Astrocyte of the spinal cord (primary cell): ENCODE measurements at regions not wholly inside any gene's neighbourhood (a gene's known extent, or its start where the extent isn't known, plus 50 kb on each side); places are given as distances from the start of the nearest gene placed in this dataset.
"Not testable (repeated sequence)": the region's sequence is repeated elsewhere in the genome, so short reads cannot be mapped to it uniquely, and the experiment has no call there.

Source experiments
- DNase-seq: peaks from one replicate; pipeline ENCODE4 v3.0.0; 2011; ENCODE audit warnings: low read depth, low spot score
- H3K4me3 ChIP-seq: 2 replicates; pipeline ENCODE4 v1.5.1; 2011; ENCODE audit warnings: low read depth, mild to moderate bottlenecking, low read length, moderate library complexity
- in situ Hi-C: cut with HindIII; loops from 2 replicates; pipeline ENCODE4 v1.10.0; 2017; ENCODE audit warnings: low sequenced_read_pairs
- TF ChIP-seq, protein P1 (sequence below): IDR thresholded peaks from 2 replicates; pipeline ENCODE4 v1.5.1; 2012; ENCODE audit warnings: low read depth, mild to moderate bottlenecking, low read length, inconsistent platforms

DNA sequence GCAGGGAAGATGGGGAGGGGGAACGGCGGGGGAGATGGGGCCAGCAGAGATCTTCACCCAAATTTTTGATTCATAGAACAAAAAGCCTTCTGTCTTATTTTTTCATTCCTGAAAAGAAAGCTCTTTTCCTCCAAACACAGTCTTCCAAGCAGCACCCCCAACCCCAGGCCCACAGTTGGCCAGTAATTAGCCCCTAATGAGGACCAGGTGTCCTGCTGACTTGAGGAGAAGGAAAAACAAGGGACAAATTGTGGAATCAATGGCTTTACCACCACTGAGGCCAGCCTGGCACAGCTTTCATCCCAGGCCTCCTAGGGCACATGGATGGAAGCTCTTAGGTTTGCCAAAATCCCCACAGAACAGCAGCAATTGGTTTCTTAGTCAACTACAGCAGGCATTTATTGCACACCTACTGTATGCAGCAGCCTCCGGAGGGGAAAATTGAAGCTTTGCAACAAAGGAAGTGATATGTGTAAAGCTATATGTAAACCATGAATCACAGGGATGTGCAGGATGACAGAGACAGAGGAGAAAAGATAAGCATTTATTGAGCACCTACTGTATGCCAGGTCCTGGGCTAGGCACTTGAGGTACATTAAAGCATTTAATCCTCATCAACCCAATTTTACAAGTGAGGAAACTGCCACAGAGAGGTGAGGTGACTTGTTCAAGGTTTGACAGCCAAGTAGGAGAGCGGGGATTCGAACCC lies 199.5 kb downstream of the TBC1D2B start:
- TF ChIP-seq, protein P1, sequence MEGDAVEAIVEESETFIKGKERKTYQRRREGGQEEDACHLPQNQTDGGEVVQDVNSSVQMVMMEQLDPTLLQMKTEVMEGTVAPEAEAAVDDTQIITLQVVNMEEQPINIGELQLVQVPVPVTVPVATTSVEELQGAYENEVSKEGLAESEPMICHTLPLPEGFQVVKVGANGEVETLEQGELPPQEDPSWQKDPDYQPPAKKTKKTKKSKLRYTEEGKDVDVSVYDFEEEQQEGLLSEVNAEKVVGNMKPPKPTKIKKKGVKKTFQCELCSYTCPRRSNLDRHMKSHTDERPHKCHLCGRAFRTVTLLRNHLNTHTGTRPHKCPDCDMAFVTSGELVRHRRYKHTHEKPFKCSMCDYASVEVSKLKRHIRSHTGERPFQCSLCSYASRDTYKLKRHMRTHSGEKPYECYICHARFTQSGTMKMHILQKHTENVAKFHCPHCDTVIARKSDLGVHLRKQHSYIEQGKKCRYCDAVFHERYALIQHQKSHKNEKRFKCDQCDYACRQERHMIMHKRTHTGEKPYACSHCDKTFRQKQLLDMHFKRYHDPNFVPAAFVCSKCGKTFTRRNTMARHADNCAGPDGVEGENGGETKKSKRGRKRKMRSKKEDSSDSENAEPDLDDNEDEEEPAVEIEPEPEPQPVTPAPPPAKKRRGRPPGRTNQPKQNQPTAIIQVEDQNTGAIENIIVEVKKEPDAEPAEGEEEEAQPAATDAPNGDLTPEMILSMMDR: no peak
- in situ Hi-C loops: no loop called here
- no peak for DNase-seq
- no peak overlapping the region for H3K4me3 ChIP-seq

DNA sequence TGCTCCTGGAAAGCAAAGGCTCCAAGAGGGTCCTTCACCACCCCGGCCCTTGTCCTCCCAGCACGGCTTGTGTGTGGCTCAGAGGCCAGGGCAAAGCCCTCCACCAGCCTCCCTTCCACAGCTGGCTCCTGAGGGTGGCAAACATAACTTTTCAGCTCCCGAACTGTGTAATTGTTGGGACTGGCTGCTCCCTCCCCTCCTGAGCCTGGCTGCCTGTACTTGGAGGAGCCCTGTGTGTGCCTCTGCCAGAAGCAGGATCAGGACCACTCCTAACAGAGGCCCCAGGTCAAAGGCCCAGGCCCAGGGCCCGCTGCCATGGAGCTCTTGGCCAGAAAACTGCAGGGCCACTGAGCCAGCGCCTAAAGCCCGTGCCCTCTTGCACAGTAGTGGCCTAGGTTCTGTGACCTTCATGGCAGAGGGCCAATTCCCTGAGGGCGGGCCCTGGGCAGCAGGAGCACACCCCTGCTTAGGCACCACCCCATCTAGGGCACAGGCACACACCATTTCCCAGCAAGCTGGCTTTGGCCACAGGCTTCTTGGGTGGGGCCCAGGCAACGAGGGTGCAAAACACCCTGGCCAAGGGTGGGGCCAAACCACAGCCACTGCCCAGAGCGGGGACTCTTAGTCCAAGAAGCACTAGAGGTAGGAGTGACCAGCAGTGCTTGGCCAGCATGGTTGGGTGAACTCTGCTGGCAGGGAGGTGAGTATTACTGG lies 201.2 kb downstream of the TBC1D2B start:
- in situ Hi-C loops, H3K4me3 ChIP-seq, DNase-seq: not testable (repeated sequence)

- H3K4me3 ChIP-seq, in situ Hi-C loops: not testable (repeated sequence)
- DNase-seq: peak; percentile 41
- TF ChIP-seq, protein P1: peak; percentile 67
Observed at GRCh38 chr15:77875066-77875721, 202.3 kb downstream of the TBC1D2B start.

DNA sequence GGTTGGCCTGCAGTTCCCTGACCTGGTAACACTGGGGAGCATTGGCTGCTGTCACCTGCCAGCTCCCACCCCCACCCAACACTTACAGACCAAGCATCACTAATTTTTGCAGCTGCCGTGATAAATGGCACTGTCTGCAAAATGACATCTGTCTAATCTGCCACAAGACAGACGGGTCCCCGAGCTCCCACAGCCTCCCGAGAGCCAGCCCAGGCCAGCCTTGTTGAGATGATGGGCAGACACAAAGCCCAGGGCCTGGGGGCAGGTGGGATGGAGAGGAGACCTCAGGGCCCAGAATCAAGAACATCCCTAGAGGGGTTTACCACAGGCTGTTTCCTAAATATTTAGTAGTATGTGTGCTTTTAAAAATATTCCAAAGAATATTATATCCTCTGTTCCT lies 203.4 kb downstream of the TBC1D2B start:
- TF ChIP-seq, protein P1: no peak
- no peak for DNase-seq
- no peak overlapping the region for H3K4me3 ChIP-seq
- in situ Hi-C loops: no loop called here

GRCh38 chr15:77872521-77873425 lies 204.7 kb downstream of the TBC1D2B start:
- H3K4me3 ChIP-seq, DNase-seq, in situ Hi-C loops: not testable (repeated sequence)

DNA sequence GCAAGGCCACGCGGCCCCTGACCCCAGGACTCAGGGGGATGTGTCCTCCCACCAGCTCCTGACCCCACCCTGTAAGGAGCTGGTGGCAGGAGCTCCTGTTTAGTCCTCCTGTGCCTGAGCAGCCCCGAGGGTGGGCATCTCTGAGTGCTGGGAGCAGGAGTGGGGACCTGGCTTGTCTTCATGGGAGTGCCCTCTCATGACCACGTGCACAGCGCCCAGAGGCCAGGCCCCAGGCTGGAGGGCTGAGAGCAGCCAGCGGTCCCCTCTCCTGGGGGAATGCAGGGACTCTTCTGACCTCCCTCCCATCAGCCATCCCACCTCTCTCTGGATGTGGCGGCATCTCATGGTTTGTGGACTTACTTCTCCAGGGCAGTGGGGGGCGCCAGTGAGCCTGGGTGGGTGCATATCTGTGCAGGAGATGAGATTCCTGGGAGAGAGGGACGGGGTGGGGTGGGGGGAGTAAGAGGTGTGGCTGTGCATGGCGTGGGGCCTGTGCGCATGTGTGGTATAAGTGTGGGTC lies 205.6 kb downstream of the TBC1D2B start:
- no peak overlapping the region for H3K4me3 ChIP-seq
- no peak for DNase-seq
- in situ Hi-C loops: no loop called here
- TF ChIP-seq, protein P1: peak; percentile 24
